HG02759 (cell line): ENCODE measurements at regions not wholly inside any gene's neighbourhood (a gene's known extent, or its start where the extent isn't known, plus 50 kb on each side); places are given as distances from the start of the nearest gene placed in this dataset.
"Not testable (repeated sequence)": the region's sequence is repeated elsewhere in the genome, so short reads cannot be mapped to it uniquely, and the experiment has no call there.

ENCODE experiments used
- ATAC-seq: cut with Tn5 transposase; IDR thresholded peaks from one replicate; pipeline ENCODE4 v1.9.1; 2021; ENCODE audit warnings: mild to moderate bottlenecking, moderate library complexity; ENCODE audit not compliant: unreplicated experiment

- no peak for ATAC-seq
Measured at GRCh38 chr11:90635151-90635550, 412.3 kb upstream of the CHORDC1 start.

GRCh38 chr11:90630176-90630575 is 407.3 kb upstream of the CHORDC1 start:
- no peak for ATAC-seq

GRCh38 chr11:90629229-90629806 is 406.5 kb upstream of the CHORDC1 start:
- ATAC-seq: no peak

GRCh38 chr11:90614318-90614717 is 391.5 kb upstream of the CHORDC1 start:
- no peak for ATAC-seq

DNA sequence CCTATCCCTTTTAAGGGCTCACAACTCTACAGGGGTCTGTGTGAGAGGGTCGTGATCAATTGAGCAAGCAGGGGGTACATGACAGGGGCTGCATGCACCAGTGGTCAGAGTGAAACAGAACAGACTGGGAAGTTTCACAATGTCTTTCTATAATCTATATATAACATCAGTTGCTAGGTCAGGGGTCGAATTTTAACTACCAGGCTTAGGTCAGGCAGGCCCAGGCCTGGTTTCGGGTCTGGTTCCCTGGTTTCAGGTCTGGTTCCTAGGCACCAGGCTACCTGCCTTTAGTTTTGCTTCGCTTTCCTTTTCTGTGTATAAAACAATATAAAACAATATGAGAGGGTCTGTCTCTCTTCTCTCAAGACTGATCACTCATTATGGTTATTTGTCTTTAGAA is 390.2 kb upstream of the CHORDC1 start:
- ATAC-seq: not testable (repeated sequence)

DNA sequence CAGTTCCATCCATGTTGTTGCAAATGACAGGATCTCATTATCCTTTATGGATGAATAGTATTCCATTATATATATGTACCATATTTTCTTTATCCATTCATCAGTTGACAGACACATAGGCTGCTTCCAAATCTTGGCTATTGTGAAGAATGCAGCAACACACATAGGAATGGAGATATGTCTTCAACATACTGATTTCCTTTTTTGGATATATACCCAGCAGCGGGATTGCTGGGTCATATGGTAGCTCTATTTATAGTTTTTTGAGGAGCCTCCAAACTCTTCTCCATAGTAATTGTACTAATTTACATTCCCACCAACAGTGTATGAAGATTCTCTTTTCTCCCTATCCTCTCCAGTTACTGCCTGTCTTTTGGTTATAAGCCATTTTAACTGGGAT is 383.9 kb upstream of the CHORDC1 start:
- no peak for ATAC-seq

DNA sequence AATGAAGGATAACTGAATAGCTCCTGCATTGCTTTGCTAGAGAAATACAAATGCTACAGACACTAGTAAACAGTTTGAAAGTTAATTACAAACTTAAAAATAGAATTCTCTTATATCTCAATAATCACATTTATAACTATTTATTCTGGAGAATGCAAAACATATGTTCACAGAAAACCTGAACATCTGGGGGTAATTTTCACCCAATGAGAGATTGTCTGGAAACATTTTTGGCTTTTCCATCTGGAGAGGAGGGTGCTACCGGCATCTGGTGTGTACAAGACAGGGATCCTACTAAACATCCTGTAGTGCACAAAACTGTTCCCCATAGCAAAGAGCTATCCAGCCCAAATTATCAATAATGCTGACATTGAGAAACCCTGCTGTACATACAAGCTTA is 378.4 kb upstream of the CHORDC1 start:
- ATAC-seq: no peak

- ATAC-seq: no peak
Measured at GRCh38 chr11:90594658-90595057, 371.8 kb upstream of the CHORDC1 start.

GRCh38 chr11:90593099-90593498 is 370.2 kb upstream of the CHORDC1 start:
- ATAC-seq: no peak

DNA sequence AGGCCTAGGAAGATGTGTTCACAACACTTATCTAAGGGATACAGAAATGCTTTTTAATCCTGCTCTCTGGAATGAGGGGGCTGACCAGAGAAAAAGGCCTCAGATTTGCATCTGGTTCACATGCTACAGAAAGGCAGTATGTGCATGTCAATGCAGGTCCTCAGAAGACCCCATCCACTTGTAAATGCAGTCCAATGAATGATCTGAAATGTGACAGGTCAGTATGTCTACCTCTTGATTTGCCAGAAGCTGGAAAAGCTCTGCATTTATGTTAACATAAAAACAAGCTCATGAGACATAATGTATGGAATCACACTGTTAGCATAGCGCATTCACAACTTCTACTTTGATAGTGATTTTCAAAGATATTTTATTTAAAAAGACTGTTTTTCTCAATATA is 367.4 kb upstream of the CHORDC1 start:
- no peak for ATAC-seq

- no peak for ATAC-seq
Measured at GRCh38 chr11:90589735-90590134, 366.9 kb upstream of the CHORDC1 start.

GRCh38 chr11:90587896-90588295 is 365.0 kb upstream of the CHORDC1 start:
- no peak for ATAC-seq

DNA sequence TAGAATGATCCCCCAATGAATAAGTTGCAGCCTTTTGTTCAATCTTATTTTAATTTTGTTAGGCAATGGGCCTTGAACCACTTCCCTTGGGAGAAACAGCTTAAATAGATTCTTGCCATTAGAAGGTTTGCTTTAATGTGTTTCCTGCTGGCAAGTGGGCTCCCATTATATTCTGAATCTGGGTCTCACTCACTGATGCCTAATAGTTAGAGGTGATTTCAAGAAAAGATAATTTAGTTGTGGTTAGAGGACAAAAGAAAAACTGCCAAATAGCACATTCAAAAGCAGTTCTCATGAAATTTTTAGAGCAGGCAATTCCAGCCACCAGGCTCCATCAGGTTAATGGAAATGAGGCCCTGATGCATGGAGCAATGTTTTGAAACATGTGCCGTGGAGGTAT is 362.6 kb upstream of the CHORDC1 start:
- ATAC-seq: no peak

- ATAC-seq: not testable (repeated sequence)
Measured at GRCh38 chr11:90582999-90583398, 360.1 kb upstream of the CHORDC1 start.

GRCh38 chr11:90564531-90564930 is 341.7 kb upstream of the CHORDC1 start:
- ATAC-seq: no peak

- ATAC-seq: no peak
Measured at GRCh38 chr11:90558328-90558865, 335.5 kb upstream of the CHORDC1 start.

DNA sequence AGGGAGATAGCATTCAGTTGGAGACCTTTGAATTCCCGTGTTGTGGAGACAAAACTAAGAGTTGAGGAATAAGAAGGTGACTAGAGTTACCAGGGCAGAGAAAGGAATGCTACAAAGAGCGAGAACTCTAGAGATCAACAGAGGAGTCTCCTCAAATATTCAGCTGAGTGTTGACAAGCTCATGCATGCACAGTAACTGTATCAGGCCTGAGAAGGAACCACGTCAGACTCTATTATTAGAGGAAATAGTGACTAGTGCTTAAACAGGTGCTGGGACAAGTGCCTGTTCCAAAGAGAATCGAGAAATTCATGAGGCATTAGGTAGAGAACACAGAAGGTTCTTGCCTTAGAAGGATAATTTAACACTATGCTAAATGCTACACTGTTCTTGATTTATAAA is 333.8 kb upstream of the CHORDC1 start:
- ATAC-seq: no peak

DNA sequence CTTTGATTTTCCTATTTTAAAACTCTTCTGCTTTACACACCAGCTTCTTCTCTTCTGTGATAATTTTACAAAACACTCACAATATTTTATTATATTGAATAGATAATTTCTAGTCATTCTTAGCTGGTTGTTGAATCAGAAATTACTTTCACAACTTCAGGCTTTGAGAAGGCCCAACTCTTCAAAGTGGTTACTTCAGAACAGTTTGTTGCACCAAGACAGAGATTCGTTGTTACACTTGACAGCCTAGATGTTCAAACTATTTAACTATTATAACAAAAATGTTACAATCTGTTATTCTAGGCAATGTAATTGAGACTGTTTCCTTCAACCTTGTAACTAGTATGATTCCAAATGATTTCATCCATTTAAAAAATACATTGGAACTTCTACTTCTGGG is 333.2 kb upstream of the CHORDC1 start:
- no peak for ATAC-seq

- no peak for ATAC-seq
Measured at GRCh38 chr11:90555477-90555876, 332.6 kb upstream of the CHORDC1 start.

DNA sequence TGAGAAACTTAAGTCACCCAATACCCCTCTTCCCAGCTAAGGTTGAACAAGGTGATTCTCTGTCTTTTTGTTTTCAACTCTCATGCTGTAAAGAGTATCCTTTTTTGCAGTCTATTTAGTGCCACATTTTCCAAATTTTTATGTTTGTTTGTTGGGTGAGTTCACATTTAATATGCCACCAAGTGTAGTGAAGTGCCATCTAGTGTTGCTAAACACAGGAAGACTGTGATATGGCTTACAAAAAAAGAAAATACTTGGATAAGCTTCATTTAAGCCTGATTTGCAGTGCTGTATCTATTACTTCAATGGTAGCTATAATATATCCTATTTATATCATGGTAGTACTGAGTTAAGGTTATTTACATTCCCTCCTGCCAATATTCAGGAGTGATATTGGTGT is 319.2 kb upstream of the CHORDC1 start:
- ATAC-seq: no peak

DNA sequence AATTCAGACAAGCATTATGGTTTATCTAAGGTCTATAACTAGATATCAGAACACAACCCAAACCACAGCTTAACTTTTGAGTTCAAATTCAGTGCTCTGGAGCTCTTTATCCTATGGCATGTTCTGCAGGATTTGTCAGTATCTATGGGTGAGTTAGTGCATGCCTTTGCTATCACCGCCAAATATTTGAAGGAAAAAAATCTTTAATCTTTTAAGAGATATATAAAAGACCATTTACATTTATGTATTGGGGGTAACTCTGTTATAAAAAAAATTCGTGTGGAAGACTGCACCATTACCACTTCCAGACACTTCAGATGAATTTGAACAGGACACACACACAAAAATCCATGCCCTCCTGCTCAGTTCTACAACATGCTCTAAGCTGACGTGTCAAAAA is 313.5 kb upstream of the CHORDC1 start:
- ATAC-seq: no peak

DNA sequence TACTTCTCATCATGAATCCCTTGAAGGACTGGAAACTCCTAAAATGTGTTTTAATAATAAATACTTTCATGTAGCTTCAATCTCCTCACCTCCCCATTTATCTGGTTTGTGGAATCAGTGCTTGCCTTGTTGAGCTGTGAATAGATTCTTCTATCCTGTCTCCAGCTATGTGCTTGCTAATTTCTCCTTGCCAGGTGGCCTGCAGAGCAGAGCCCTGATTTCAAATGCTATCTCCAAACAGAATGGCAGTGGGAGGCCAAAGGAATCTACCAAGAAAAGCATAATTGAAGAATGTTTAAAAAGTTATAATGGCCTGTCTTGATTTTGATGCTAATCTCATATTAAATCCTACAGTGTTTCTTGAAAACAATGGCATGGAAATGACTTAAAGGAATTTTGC is 309.3 kb upstream of the CHORDC1 start:
- ATAC-seq: no peak

GRCh38 chr11:90531001-90531400 is 308.2 kb upstream of the CHORDC1 start:
- ATAC-seq: no peak
